ENCODE measurements at regions not wholly inside any gene's neighbourhood (a gene's known extent, or its start where the extent isn't known, plus 50 kb on each side); places are given as distances from the start of the nearest gene placed in this dataset.

GRCh38 chr15:39157882-39158281, 423.0 kb upstream of the THBS1 start:
- in situ Hi-C loops (cut with HindIII; ENCODE audit: low sequenced_read_pairs), result no loop called here

GRCh38 chr15:39159833-39160232, 421.0 kb upstream of the THBS1 start:
- in situ Hi-C loops (cut with HindIII; ENCODE audit: low sequenced_read_pairs), result no loop called here

- in situ Hi-C loops (cut with HindIII; ENCODE audit: low sequenced_read_pairs), result no loop called here
These were observed 419.8 kb upstream of the THBS1 start for GRCh38 chr15:39161096-39161495.

- in situ Hi-C loops (cut with HindIII; ENCODE audit: low sequenced_read_pairs), result no loop called here
These were observed 415.7 kb upstream of the THBS1 start for GRCh38 chr15:39165020-39165706.

- in situ Hi-C loops (cut with HindIII; ENCODE audit: low sequenced_read_pairs), result no loop called here
These were observed 413.5 kb upstream of the THBS1 start for GRCh38 chr15:39167164-39168058.

GRCh38 chr15:39171944-39172368, 408.9 kb upstream of the THBS1 start:
- in situ Hi-C loops (cut with HindIII; ENCODE audit: low sequenced_read_pairs), result no loop called here

GRCh38 chr15:39172380-39173281, 408.2 kb upstream of the THBS1 start:
- in situ Hi-C loops (cut with HindIII; ENCODE audit: low sequenced_read_pairs), result no loop called here

GRCh38 chr15:39173426-39173825, 407.5 kb upstream of the THBS1 start:
- in situ Hi-C loops (cut with HindIII; ENCODE audit: low sequenced_read_pairs), result no loop called here

- in situ Hi-C loops (cut with HindIII; ENCODE audit: low sequenced_read_pairs), result no loop called here
These were observed 406.5 kb upstream of the THBS1 start for GRCh38 chr15:39174332-39174731.

- in situ Hi-C loops (cut with HindIII; ENCODE audit: low sequenced_read_pairs), result loop anchor here (5.0 kb wide), 1 partner anchor 396 kb away; no protein-coding TSS in a partner anchor
These were observed 404.8 kb upstream of the THBS1 start for GRCh38 chr15:39176030-39176429.

- in situ Hi-C loops (cut with HindIII; ENCODE audit: low sequenced_read_pairs), result loop anchor here (5.0 kb wide), 1 partner anchor 395 kb away; no protein-coding TSS in a partner anchor
These were observed 403.3 kb upstream of the THBS1 start for GRCh38 chr15:39177561-39177960.

GRCh38 chr15:39180030-39180429, 400.8 kb upstream of the THBS1 start:
- in situ Hi-C loops (cut with HindIII; ENCODE audit: low sequenced_read_pairs), result no loop called here

- in situ Hi-C loops (cut with HindIII; ENCODE audit: low sequenced_read_pairs), result no loop called here
These were observed 400.4 kb upstream of the THBS1 start for GRCh38 chr15:39180483-39180933.

- in situ Hi-C loops (cut with HindIII; ENCODE audit: low sequenced_read_pairs), result no loop called here
These were observed 399.7 kb upstream of the THBS1 start for GRCh38 chr15:39181056-39181747.

- in situ Hi-C loops (cut with HindIII; ENCODE audit: low sequenced_read_pairs), result no loop called here
These were observed 398.9 kb upstream of the THBS1 start for GRCh38 chr15:39181940-39182339.

- in situ Hi-C loops (cut with HindIII; ENCODE audit: low sequenced_read_pairs), result no loop called here
These were observed 397.6 kb upstream of the THBS1 start for GRCh38 chr15:39183164-39183881.

GRCh38 chr15:39184701-39185390, 396.0 kb upstream of the THBS1 start:
- in situ Hi-C loops (cut with HindIII; ENCODE audit: low sequenced_read_pairs), result no loop called here

- in situ Hi-C loops (cut with HindIII; ENCODE audit: low sequenced_read_pairs), result no loop called here
These were observed 392.6 kb upstream of the THBS1 start for GRCh38 chr15:39188314-39188713.

GRCh38 chr15:39188930-39189329, 391.9 kb upstream of the THBS1 start:
- in situ Hi-C loops (cut with HindIII; ENCODE audit: low sequenced_read_pairs), result no loop called here

All from endothelial cell of hepatic sinusoid (primary cell).